ENCODE measurements at regions not wholly inside any gene's neighbourhood (a gene's known extent, or its start where the extent isn't known, plus 50 kb on each side); places are given as distances from the start of the nearest gene placed in this dataset.
"Not testable (repeated sequence)": the region's sequence is repeated elsewhere in the genome, so short reads cannot be mapped to it uniquely, and the experiment has no call there.

DNA sequence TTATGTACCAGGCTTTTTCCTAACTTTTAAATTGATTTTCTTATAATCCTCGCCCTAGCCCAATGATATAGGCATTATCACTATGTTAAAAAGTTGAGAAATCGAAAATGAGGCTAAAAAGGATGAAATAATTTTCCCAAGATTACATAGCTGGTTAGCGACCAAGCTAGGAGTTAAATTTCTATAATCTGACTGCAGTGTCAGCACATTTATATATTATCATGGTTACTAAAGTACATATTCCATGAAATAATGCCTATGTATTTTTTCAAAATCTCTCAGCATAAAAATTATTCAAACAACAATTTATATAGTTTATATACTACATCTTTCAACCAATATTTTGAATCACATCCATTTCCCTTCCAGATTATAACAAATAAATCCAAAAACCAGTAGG lies 317.3 kb upstream of the TFPI start:
- no peak for DNase-seq (ENCODE audit: low spot score)

GRCh38 chr2:187873132-187873531 lies 318.9 kb upstream of the TFPI start:
- no peak for DNase-seq (ENCODE audit: low spot score)

- DNase-seq (ENCODE audit: low spot score): no peak
Measured at GRCh38 chr2:187874786-187875185, 320.6 kb upstream of the TFPI start.

GRCh38 chr2:187875261-187876141 lies 321.3 kb upstream of the TFPI start:
- no peak for DNase-seq (ENCODE audit: low spot score)

- DNase-seq (ENCODE audit: low spot score): no peak
Measured at GRCh38 chr2:187876554-187876953, 322.3 kb upstream of the TFPI start.

DNA sequence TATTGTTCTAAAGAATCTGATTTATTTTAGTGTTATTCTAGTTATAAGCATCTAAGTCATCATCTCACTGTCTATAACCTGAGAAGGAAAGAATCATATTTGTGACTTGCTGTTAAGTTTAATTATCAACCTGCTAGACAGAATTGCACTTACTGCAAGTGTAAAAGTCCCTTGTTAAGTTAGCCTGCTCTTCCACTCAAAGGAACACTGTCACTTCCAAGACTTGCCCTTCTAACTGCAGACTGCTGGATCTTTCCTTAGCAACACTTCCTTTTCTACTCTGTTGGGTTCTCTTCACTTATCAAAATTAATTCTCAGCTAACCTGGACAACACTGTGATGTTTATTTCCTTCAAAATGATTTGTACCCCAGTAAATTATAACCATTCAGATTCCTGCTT lies 323.2 kb upstream of the TFPI start:
- DNase-seq (ENCODE audit: low spot score): no peak

- no peak for DNase-seq (ENCODE audit: low spot score)
Measured at GRCh38 chr2:187878112-187878511, 323.9 kb upstream of the TFPI start.

GRCh38 chr2:187879491-187879890 lies 325.3 kb upstream of the TFPI start:
- DNase-seq (ENCODE audit: low spot score): no peak

GRCh38 chr2:187884003-187884402 lies 329.8 kb upstream of the TFPI start:
- DNase-seq (ENCODE audit: low spot score): no peak

DNA sequence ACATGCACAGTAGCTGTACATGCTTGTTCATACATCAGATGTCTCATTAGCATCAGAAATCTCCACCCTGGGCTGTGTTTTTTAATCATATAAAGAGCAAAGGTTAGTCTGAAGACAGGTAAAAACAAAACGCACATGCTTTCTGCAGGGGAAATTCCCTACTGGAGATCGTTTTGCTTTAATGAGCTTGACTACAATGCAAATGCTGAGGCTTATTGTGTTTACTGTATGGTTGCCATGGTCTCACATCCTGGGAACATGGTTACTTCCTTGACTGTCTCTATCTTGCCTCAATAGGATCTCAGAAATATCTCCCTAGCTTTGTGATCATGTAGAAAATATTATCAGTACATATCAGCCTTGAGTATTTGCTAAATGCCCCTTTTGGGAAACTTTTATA lies 336.5 kb upstream of the TFPI start:
- DNase-seq (ENCODE audit: low spot score): no peak

DNA sequence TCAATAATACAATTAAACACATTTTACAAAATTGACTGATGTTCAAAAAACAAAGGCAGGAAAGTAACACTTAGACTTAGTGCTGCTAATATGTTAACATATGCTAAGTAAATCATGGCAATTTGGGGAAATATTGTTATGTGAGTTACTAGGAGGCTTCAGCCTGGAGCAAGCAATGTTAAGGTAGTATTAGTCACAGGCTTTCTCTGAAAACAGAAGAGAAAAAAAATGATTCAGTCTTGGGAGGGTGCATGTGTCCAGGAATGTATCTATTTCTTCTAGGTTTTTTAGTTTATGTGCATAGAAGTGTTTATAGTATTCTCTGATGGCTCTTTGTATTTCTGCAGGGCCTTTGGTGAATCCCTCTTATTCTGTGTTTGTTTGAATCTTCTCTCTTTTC lies 345.8 kb upstream of the TFPI start:
- DNase-seq (ENCODE audit: low spot score): no peak

- DNase-seq (ENCODE audit: low spot score): no peak
Measured at GRCh38 chr2:187906021-187906420, 351.8 kb upstream of the TFPI start.

DNA sequence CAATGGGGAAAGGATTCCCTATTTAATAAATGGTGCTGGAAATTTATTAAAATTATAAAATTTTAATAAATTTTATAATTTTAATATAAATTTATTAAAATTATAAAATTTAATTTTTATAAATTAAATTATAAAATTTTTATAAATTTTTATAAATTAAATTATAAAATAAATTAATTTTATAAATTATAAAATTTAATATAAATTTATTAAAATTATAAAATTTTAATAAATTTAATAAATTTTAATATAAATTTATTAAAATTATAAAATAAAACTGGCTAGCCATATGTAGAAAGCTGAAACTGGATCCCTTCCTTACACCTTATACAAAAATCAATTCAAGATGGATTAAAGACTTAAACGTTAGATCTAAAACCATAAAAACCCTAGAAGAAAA lies 356.7 kb upstream of the TFPI start:
- not testable (repeated sequence) for DNase-seq (ENCODE audit: low spot score)

- DNase-seq (ENCODE audit: low spot score): no peak
Measured at GRCh38 chr2:187912950-187913349, 358.7 kb upstream of the TFPI start.

- DNase-seq (ENCODE audit: low spot score): no peak
Measured at GRCh38 chr2:187915810-187916209, 361.6 kb upstream of the TFPI start.

DNA sequence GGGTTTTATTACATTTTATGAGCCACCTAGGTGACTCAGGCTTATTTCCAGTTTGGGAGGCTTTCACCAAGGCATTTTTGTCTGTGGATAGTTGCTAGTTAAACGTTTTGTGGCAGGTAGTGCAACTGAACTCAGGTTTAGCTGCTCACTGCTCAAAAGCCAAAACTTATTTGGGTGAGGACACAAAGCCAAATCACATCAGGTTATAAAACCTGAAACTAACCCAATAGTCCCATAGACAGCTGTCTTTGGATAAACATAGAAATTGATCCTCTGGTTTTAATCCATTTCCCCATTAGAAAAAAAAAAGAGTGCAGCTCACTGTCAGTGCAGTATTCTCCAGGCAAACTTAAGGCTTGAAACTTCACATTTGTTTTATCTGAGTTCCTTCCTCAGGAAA lies 362.6 kb upstream of the TFPI start:
- DNase-seq (ENCODE audit: low spot score): no peak

DNA sequence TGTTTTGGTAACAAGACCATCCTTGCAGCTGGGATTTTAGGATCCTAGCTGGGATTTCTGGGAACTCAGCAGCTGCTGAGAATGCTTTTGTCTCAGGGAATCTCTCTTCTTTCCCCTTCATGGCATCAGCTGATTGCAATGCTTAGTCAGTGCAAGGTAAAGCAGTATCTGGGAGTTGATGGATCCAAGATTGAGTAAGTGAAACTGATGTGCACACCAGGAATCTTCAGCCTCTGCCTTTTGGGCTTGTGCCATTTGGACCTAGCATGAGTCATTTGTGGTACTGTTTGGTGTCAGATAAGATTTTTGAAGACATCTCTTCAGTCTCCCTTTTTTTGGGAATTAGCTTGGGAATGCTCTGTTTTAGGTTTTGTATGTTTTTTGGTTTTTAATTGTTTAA lies 363.3 kb upstream of the TFPI start:
- no peak for DNase-seq (ENCODE audit: low spot score)

DNA sequence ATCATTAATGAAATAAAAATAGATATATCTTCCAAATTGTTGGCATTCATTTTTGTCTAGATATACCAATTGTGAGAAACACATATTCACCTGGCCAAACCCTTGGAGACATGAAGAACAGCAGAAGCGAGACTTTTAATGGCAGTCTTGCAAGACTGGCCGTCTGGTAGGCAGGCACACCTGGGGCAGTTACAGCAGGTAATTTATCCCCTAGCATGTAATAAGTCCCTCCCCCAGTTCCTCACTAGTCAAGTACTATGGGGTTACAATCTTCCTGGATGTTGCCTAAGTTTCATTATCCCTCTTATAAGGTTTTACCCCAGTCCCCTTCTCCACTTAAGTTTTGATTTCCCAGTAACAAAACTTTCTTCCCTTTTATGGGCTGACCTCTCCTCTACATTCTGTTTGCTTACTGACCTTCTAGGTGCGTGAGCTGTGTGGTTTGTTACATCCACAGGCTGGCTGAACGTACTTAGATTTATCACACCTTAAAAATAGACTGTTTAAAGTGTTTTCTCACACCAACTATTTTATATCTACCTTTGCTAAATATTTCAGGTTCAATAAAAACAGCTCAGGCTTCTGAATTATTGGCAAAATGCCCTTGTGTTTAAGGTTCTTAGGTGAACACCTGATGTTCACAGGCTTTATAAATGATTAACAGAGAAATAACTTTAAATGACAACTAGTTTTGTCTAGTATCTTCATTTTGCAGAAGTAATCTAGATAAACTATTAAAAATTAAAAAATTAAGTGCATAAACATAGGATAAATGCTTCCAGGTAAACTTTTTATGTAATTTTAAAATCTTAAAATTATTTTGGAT lies 365.0 kb upstream of the TFPI start:
- DNase-seq (ENCODE audit: low spot score): no peak

GRCh38 chr2:187920511-187920910 lies 366.3 kb upstream of the TFPI start:
- no peak for DNase-seq (ENCODE audit: low spot score)

DNA sequence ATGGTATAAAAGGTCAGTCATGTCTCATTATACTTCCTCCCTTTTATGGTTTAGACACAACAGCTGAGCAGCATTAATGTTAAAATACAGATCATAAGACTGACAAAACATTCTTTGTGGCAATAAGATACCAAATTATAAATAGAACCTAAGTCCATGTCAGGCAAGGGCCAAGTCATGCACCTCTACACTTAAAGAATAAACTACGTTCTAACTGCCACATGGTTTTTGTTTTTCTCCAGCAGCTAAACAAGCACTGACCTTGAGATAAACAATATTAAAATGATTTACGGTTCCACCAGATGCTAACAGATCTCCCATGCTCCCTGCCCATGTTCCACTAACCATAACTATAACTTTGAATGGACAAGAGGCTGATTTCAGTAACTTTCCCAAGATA lies 368.6 kb upstream of the TFPI start:
- no peak for DNase-seq (ENCODE audit: low spot score)

DNA sequence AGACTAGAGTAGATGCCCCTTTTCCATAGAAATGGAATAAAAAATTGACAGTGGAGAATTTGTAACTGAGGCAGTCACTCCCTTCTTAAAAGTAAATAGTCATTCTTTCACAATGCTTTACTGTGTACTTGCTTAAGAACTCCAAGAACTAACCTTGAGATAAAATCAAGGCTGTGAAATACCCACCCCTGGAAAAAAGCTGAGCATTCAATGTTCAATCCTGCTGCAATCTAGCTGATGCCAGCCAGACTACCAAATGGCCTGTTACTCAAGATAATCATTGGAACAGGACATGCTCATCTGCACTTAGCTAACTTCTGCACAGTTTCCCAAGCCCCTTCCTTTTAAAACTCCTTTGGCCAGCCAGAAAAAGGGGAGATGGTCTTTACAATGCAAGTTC lies 367.4 kb upstream of the GULP1 start:
- DNase-seq (ENCODE audit: low spot score): no peak

DNA sequence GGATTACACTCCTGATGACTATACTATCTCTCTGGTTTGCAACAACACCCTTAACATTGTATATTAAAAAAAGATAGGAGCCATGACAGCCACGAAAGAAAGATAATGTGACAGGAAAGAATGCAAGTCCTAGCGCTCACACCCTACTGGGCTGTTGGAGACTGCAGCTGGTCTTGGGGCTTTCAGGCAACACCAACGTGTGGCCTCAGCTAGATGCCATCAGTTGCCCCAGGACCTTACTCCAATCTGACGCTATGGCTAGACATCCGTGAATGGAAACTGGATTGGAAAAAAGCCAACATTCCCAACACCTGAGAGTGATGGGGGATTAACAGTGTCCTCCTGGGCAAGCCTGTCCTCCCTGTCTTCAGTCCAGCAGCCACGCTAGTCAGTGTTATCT lies 357.4 kb upstream of the GULP1 start:
- no peak for DNase-seq (ENCODE audit: low spot score)

GRCh38 chr2:187934692-187935091 lies 357.0 kb upstream of the GULP1 start:
- no peak for DNase-seq (ENCODE audit: low spot score)

Data from hematopoietic multipotent progenitor cell treated with erythropoietin and hydrocortisone succinate and interleukin-3 and kit ligand, for 15 days (in vitro differentiated cells).